C4-2B (cell line): ENCODE measurements at regions not wholly inside any gene's neighbourhood (a gene's known extent, or its start where the extent isn't known, plus 50 kb on each side); places are given as distances from the start of the nearest gene placed in this dataset.

Experiments
- CTCF ChIP-seq: fragments of 450-650 bp; conservative IDR thresholded peaks from 2 replicates; pipeline ENCODE4 v1.5.1; 2017; ENCODE audit warnings: mild to moderate bottlenecking
- ZFX ChIP-seq: fragments of 450-650 bp; IDR thresholded peaks from 2 replicates; pipeline ENCODE4 v1.6.1; 2017

GRCh38 chr20:43358811-43359210 lies 98.9 kb upstream of the SRSF6 start:
- TF ChIP-seq ZFX (no peak), CTCF (no peak)
